ENCODE measurements at regions not wholly inside any gene's neighbourhood (a gene's known extent, or its start where the extent isn't known, plus 50 kb on each side); places are given as distances from the start of the nearest gene placed in this dataset.

GRCh38 chr1:187244623-187245022 lies 415.9 kb downstream of the PLA2G4A start:
- TF ChIP-seq CTCF (IDR thresholded peaks at IDR 0.05) = no peak
- no peak for TF ChIP-seq POLR2A (IDR thresholded peaks at IDR 0.05)
- TF ChIP-seq POLR2AphosphoS5 (IDR thresholded peaks at IDR 0.05) = no peak
- TF ChIP-seq EP300 (IDR thresholded peaks at IDR 0.05) = no peak

Measured in sigmoid colon (tissue), 4 donors.